AG04450 (cell line): ENCODE measurements at regions not wholly inside any gene's neighbourhood (a gene's known extent, or its start where the extent isn't known, plus 50 kb on each side); places are given as distances from the start of the nearest gene placed in this dataset.

Source experiments
- CTCF ChIA-PET: fragments of 300-600, 350-600 bp; formaldehyde crosslinking; extraction: SDS; loops from one replicate; lab custom pipeline; 2022; ENCODE audit warnings: antibody characterized with exemption, inconsistent platforms; lab: Charles Lee
- POLR2A ChIA-PET: fragments of 350-600 bp; formaldehyde crosslinking; extraction: SDS; loops from one replicate; lab custom pipeline; 2021; ENCODE audit warnings: antibody characterized with exemption, inconsistent platforms; lab: Yijun Ruan, JAX
- DNase-seq: peaks from one replicate; pipeline ENCODE4 v3.0.0-alpha.2; 2011; ENCODE audit warnings: low read depth, low spot score
- H3K27ac ChIP-seq: one replicate; pipeline ENCODE4 v1.5.1; 2012; ENCODE audit warnings: low read depth, low read length, control low read depth
- H3K27me3 ChIP-seq: one replicate; pipeline ENCODE4 v1.6.0; 2012; ENCODE audit warnings: low read length; ENCODE audit not compliant: control insufficient read depth, insufficient read depth
- H3K4me3 ChIP-seq: 2 replicates; pipeline ENCODE4 v1.5.1; 2011; ENCODE audit warnings: mild to moderate bottlenecking, low read depth, low read length, control low read depth
- H3K9me3 ChIP-seq: 2 replicates; pipeline ENCODE4 v1.5.1; 2012; ENCODE audit warnings: low read length; ENCODE audit not compliant: control insufficient read depth, insufficient read depth
- CTCF ChIP-seq: IDR thresholded peaks from 2 replicates; pipeline ENCODE4 v1.5.1; 2011; ENCODE audit warnings: low read depth, low read length, control low read depth, inconsistent platforms

GRCh38 chr13:48925001-48925400, 50.7 kb upstream of the FNDC3A start:
- H3K27me3 ChIP-seq, result no peaks in the 10 kb centered on the region
- ChIA-PET POLR2A (no interaction called here), CTCF (no interaction called here)
- H3K9me3 ChIP-seq, result no peaks in the 10 kb centered on the region; the same call in 1 of the 2 replicates
- no peak for TF ChIP-seq CTCF
- H3K27ac ChIP-seq, result no peak overlapping the region
- H3K4me3 ChIP-seq, result no peak overlapping the region
- no peak for DNase-seq
